ENCODE measurements at regions not wholly inside any gene's neighbourhood (a gene's known extent, or its start where the extent isn't known, plus 50 kb on each side); places are given as distances from the start of the nearest gene placed in this dataset.

DNA sequence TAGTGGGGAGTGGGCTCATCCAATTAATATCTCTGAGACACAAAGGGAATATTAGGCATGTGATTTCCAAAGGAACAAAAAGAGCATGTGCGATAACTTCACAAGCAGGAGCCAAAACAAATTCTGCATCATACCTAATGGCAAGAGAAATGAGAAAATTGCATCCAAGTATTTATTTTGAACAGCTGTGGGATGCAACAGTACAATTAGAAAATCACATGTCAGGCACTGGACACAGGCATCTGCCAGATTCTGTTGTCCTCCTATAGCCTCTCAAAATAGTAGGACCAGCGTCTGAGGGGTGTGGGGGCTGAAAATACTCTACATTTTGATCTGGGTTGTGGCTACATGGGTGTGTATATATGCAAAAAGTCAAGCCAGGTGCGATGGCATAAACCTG is 66.3 kb downstream of the EDN1 start:
- Histone ChIP-seq H3K9me3 (ENCODE audit: low read depth) (no peaks in the 10 kb centered on the region), H3K79me2 (ENCODE audit: low read depth) (no peaks in the 10 kb centered on the region), H3F3A (ENCODE audit: low read depth) (no peaks in the 10 kb centered on the region), H4K20me1 (ENCODE audit: low read depth) (no peaks in the 10 kb centered on the region), H2AFZ (replicated peaks) (no peak overlapping the region), H3K36me3 (no peaks in the 10 kb centered on the region), H3K4me1 (peaks cover 17% of the 10 kb centered on the region), H3K27me3 (no peaks in the 10 kb centered on the region), H3K4me2 (no peak overlapping the region), H3K9ac (no peak overlapping the region), H3K4me3 (no peak overlapping the region), H3K27ac (no peak overlapping the region)
- H3K36me3 Mint-ChIP-seq, result no peaks in the 10 kb centered on the region
- no peak for DNase-seq (ENCODE audit: low spot score)
- H3K27me3 Mint-ChIP-seq (ENCODE audit: insufficient read depth, low read depth), result no peaks in the 10 kb centered on the region
- TF ChIP-seq EZH2 (IDR thresholded peaks at IDR 0.05) (no peak), EZH2phosphoT487 (IDR thresholded peaks at IDR 0.05) (no peak), CTCF (IDR thresholded peaks at IDR 0.05) (no peak)
- peaks cover 10% of the 10 kb centered on the region for H3K4me1 Mint-ChIP-seq
- H3K27ac Mint-ChIP-seq, result no peak overlapping the region
- peaks cover 3% of the 10 kb centered on the region for H3K9me3 Mint-ChIP-seq
- no peak overlapping the region for H3K4me3 Mint-ChIP-seq

DNA sequence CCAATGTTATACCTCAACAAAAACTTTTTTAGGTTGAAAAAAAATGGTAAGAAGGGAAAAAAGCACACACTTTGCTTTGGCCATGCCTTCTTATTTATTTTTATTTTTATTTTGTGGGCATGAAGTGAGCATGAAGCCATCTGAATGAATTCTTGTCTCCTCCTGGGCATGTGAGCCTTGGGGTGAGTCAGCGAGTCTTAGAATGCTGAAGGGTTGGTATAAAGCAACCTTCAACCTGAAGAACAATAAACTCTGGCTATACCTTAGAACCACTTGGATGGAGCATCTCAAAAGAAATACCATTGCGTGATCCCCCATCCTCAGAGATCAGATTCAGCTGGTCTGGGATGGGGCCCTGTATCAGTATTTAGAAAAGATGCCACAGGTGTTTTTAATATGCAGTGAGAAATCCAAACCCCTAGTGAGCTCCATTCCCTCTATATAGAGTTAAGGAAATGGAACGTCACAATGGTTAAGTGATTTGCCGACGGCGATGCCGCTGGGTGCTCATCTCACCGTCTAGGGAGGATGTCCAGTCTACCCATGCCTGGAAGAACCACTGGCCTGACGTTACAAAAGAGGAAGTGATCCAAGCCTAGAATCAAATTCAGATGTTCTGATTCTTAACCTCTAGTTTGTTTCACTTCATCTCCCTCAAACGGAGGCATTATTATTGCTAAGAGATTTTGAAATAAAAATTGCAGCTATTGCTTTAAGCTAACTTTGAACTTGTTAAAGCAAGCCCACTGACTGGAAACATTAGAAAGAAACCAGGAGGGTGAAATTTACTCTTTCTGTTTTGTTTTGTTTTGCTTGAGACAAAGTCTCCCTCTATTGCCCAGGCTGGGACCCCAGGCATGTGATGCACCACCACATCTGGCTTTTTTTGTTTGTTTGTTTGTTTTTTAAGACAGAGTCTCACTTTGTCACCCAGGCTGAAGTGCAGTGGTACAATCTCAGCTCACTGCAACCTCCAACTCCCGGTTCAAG is 67.1 kb downstream of the EDN1 start:
- Mint-ChIP-seq H3K36me3 (no peaks in the 10 kb centered on the region), H3K4me1 (peaks cover 10% of the 10 kb centered on the region), H3K27ac (no peak overlapping the region), H3K4me3 (no peak overlapping the region), H3K9me3 (peaks cover under 1% of the 10 kb centered on the region), H3K27me3 (ENCODE audit: insufficient read depth, low read depth) (no peaks in the 10 kb centered on the region)
- DNase-seq (ENCODE audit: low spot score), result no peak
- no peak for TF ChIP-seq EZH2 (IDR thresholded peaks at IDR 0.05)
- no peak for TF ChIP-seq EZH2phosphoT487 (IDR thresholded peaks at IDR 0.05)
- TF ChIP-seq CTCF (IDR thresholded peaks at IDR 0.05), result no peak
- H3K27me3 ChIP-seq, result no peaks in the 10 kb centered on the region
- H4K20me1 ChIP-seq (ENCODE audit: low read depth), result no peaks in the 10 kb centered on the region
- no peak overlapping the region for H3K27ac ChIP-seq
- H3K4me2 ChIP-seq, result no peak overlapping the region
- peaks cover 17% of the 10 kb centered on the region for H3K4me1 ChIP-seq
- H3K4me3 ChIP-seq, result no peak overlapping the region
- H3K79me2 ChIP-seq (ENCODE audit: low read depth), result no peaks in the 10 kb centered on the region
- H3K36me3 ChIP-seq, result no peaks in the 10 kb centered on the region
- no peaks in the 10 kb centered on the region for H3K9me3 ChIP-seq (ENCODE audit: low read depth)
- H2AFZ ChIP-seq (replicated peaks), result no peak overlapping the region
- H3F3A ChIP-seq (ENCODE audit: low read depth), result no peaks in the 10 kb centered on the region
- H3K9ac ChIP-seq, result no peak overlapping the region

DNA sequence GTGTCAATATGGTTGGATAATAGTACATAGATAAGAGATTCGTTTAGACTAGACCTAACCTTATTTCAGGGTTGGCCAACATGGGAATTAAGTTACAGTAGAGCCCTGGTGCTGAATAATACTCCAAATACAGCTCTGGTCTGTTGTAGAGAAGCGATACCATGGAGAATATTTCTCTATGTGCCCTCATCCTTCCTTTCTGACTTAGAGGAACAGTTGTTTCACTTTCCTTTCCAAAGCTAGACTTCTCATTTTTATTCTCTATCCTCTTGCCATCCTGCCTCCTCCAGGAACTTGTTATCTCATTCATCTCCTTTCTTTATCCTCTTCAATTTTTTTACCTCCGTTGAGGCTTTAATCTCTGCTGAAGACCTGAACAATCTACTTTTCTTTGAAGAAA is 68.9 kb downstream of the EDN1 start:
- H3K4me1 Mint-ChIP-seq, result peaks cover 10% of the 10 kb centered on the region
- no peak overlapping the region for H3K4me2 ChIP-seq

More for the DNA sequence above, 68.9 kb downstream of the EDN1 start:
- no peak for TF ChIP-seq EZH2 (IDR thresholded peaks at IDR 0.05)
- TF ChIP-seq EZH2phosphoT487 (IDR thresholded peaks at IDR 0.05), result no peak
- no peak for TF ChIP-seq CTCF (IDR thresholded peaks at IDR 0.05)
- H3K4me1 ChIP-seq, result peaks cover 17% of the 10 kb centered on the region
- Mint-ChIP-seq H3K27ac (no peak overlapping the region), H3K27me3 (ENCODE audit: insufficient read depth, low read depth) (no peaks in the 10 kb centered on the region), H3K4me3 (no peak overlapping the region), H3K36me3 (no peaks in the 10 kb centered on the region), H3K9me3 (peaks cover 2% of the 10 kb centered on the region)
- DNase-seq (ENCODE audit: low spot score), result no peak
- H3K27me3 ChIP-seq, result no peaks in the 10 kb centered on the region
- H4K20me1 ChIP-seq (ENCODE audit: low read depth), result no peaks in the 10 kb centered on the region
- H2AFZ ChIP-seq (replicated peaks), result no peak overlapping the region
- no peaks in the 10 kb centered on the region for H3K9me3 ChIP-seq (ENCODE audit: low read depth)
- no peaks in the 10 kb centered on the region for H3K36me3 ChIP-seq
- no peak overlapping the region for H3K27ac ChIP-seq
- H3K4me3 ChIP-seq, result no peak overlapping the region
- no peak overlapping the region for H3K9ac ChIP-seq
- no peaks in the 10 kb centered on the region for H3F3A ChIP-seq (ENCODE audit: low read depth)
- H3K79me2 ChIP-seq (ENCODE audit: low read depth), result no peaks in the 10 kb centered on the region
